Aorta (tissue), 5 donors: ENCODE measurements at regions not wholly inside any gene's neighbourhood (a gene's known extent, or its start where the extent isn't known, plus 50 kb on each side); places are given as distances from the start of the nearest gene placed in this dataset.
"Not testable (repeated sequence)": the region's sequence is repeated elsewhere in the genome, so short reads cannot be mapped to it uniquely, and the experiment has no call there.

ENCODE experiments used
- ATAC-seq: fragments of 200-7000 bp; cut with Tn5 transposase; one replicate; pipeline ENCODE4 v1.9.1; 2022; ENCODE audit warnings: moderate library complexity; ENCODE audit not compliant: low FRiP score
- DNase-seq, 2 donors: peaks; one replicate each; pipeline ENCODE4 v3.0.0-alpha.2; 2020
- H3K27ac ChIP-seq, 2 donors: one replicate each; pipeline ENCODE4 v1.5.1; 2013; ENCODE audit warnings: low read length in 2 of 2, mild to moderate bottlenecking in 2 of 2, moderate library complexity in 2 of 2, control low read depth in 1 of 2, inconsistent platforms in 1 of 2, low read depth in 1 of 2
- H3K27me3 ChIP-seq, 2 donors: one replicate each; pipeline ENCODE4 v1.6.1; 2013; ENCODE audit warnings: control low read depth in 1 of 2, low read length in 1 of 2, mild to moderate bottlenecking in 1 of 2, moderate library complexity in 1 of 2; ENCODE audit not compliant: insufficient read depth in 2 of 2, control insufficient read depth in 1 of 2
- H3K36me3 ChIP-seq, 2 donors: one replicate each; pipeline ENCODE4 v1.6.1; 2013; ENCODE audit warnings: control low read depth in 1 of 2, low read length in 1 of 2, mild to moderate bottlenecking in 1 of 2; ENCODE audit not compliant: insufficient read depth in 2 of 2, control insufficient read depth in 1 of 2
- H3K4me1 ChIP-seq, 2 donors: one replicate each; pipeline ENCODE4 v1.6.1; 2013; ENCODE audit warnings: low read length in 2 of 2, control low read depth in 1 of 2, mild to moderate bottlenecking in 1 of 2, moderate library complexity in 1 of 2; ENCODE audit not compliant: insufficient read depth in 2 of 2, control insufficient read depth in 1 of 2
- H3K4me3 ChIP-seq, 2 donors: one replicate each; pipeline ENCODE4 v1.5.1; 2013; ENCODE audit warnings: low read length in 2 of 2, control low read depth in 1 of 2, mild to moderate bottlenecking in 1 of 2
- H3K9me3 ChIP-seq: one replicate; pipeline ENCODE4 v1.6.1; 2013; ENCODE audit warnings: mild to moderate bottlenecking, low read length; ENCODE audit not compliant: control insufficient read depth
- WGBS, 2 donors: extraction: QIAGEN DNeasy Blood & Tissue Kit; methylation state at CpG; one replicate each; pipeline ENCODE4 v1.1.7; 2013; 5-methylcytosine and 5-hydroxymethylcytosine counted together
- intact Hi-C, 2 donors: fragments of 100-400 bp; cut with DNase I; formaldehyde crosslinking; loops; one replicate each; pipeline versions ENCODE4 v1.14.2 to v1.15.0; 2022
- donor health status: healthy with polysubstance abuse.
- donor health status: Bipolar disorder and iron deficiency.
- donor health status: DM: no; HTN: no; CAD: no.
- donor health status: DM: no; HTN: no; CAD: no.
- donor health status: DM: yes; HTN: yes; CAD: no.

- H3K4me1 ChIP-seq, H3K36me3 ChIP-seq, DNase-seq, H3K9me3 ChIP-seq, H3K27ac ChIP-seq, intact Hi-C loops, ATAC-seq, H3K27me3 ChIP-seq, H3K4me3 ChIP-seq: not testable (repeated sequence)
- WGBS, 2 donors = 80 to 83% methylated on average over 1 of the region's 1 CpG
Observed at GRCh38 chr11:10947935-10948334, 90.1 kb upstream of the ZBED5 start.

- H3K4me1 ChIP-seq = peaks cover 2 to 5% of the 10 kb centered on the region in 2 donors
- 85 to 95% methylated on average over 1 of the region's 1 CpG for WGBS, 2 donors
- no peak for ATAC-seq
- intact Hi-C loops = no loop called here
- no peaks in the 10 kb centered on the region for H3K36me3 ChIP-seq
- no peak overlapping the region for H3K27ac ChIP-seq
- DNase-seq = no peak
- no peaks in the 10 kb centered on the region for H3K27me3 ChIP-seq
- H3K9me3 ChIP-seq = no peaks in the 10 kb centered on the region
- H3K4me3 ChIP-seq = no peak overlapping the region
Observed at GRCh38 chr11:10946072-10946471, 88.2 kb upstream of the ZBED5 start.

GRCh38 chr11:10945196-10945595, 87.3 kb upstream of the ZBED5 start:
- no peak overlapping the region for H3K27ac ChIP-seq
- ATAC-seq (no peak), DNase-seq (no peak)
- intact Hi-C loops = no loop called here
- no peaks in the 10 kb centered on the region for H3K27me3 ChIP-seq
- H3K4me1 ChIP-seq = peaks cover 2 to 5% of the 10 kb centered on the region in 2 donors
- WGBS, 2 donors = 27% methylated on average over 2 of the region's 2 CpGs
- H3K4me3 ChIP-seq = no peak overlapping the region
- no peaks in the 10 kb centered on the region for H3K9me3 ChIP-seq
- H3K36me3 ChIP-seq = no peaks in the 10 kb centered on the region

- no peaks in the 10 kb centered on the region for H3K36me3 ChIP-seq
- H3K27me3 ChIP-seq = no peaks in the 10 kb centered on the region
- intact Hi-C loops = no loop called here
- WGBS, 2 donors = 76 to 89% methylated on average over 2 of the region's 2 CpGs
- no peak overlapping the region for H3K4me3 ChIP-seq
- H3K4me1 ChIP-seq = peaks cover 2 to 5% of the 10 kb centered on the region in 2 donors
- no peaks in the 10 kb centered on the region for H3K9me3 ChIP-seq
- DNase-seq = no peak
- no peak overlapping the region for H3K27ac ChIP-seq
- no peak for ATAC-seq
Observed at GRCh38 chr11:10943968-10944367, 86.1 kb upstream of the ZBED5 start.

GRCh38 chr11:10942620-10943019, 84.8 kb upstream of the ZBED5 start:
- WGBS, 2 donors = 22 to 28% methylated on average over 3 of the region's 3 CpGs
- Histone ChIP-seq H3K36me3 (no peaks in the 10 kb centered on the region), H3K27ac (no peak overlapping the region), H3K4me3 (no peak overlapping the region), H3K4me1 (peaks cover 2 to 5% of the 10 kb centered on the region in 2 donors), H3K27me3 (no peaks in the 10 kb centered on the region), H3K9me3 (no peaks in the 10 kb centered on the region)
- ATAC-seq = no peak
- intact Hi-C loops = no loop called here
- DNase-seq = no peak

GRCh38 chr11:10941871-10942270, 84.0 kb upstream of the ZBED5 start:
- peak overlapping the region in 1 of 2 donors; percentile 79 for H3K27ac ChIP-seq

GRCh38 chr11:10941414-10941813, 83.6 kb upstream of the ZBED5 start:
- intact Hi-C loops = no loop called here
- H3K27me3 ChIP-seq = no peaks in the 10 kb centered on the region
- WGBS, 2 donors = 0 to 4% methylated on average over 1 of the region's 1 CpG
- peaks cover 2 to 5% of the 10 kb centered on the region in 2 donors for H3K4me1 ChIP-seq
- no peak overlapping the region for H3K4me3 ChIP-seq
- no peaks in the 10 kb centered on the region for H3K36me3 ChIP-seq
- DNase-seq (no peak), ATAC-seq (no peak)
- H3K9me3 ChIP-seq = no peaks in the 10 kb centered on the region
- no peak overlapping the region for H3K27ac ChIP-seq

More at GRCh38 chr11:10941871-10942270, 84.0 kb upstream of the ZBED5 start:
- H3K9me3 ChIP-seq = no peaks in the 10 kb centered on the region
- H3K36me3 ChIP-seq = no peaks in the 10 kb centered on the region
- no peak overlapping the region for H3K4me3 ChIP-seq
- no peak for ATAC-seq
- intact Hi-C loops = no loop called here
- H3K4me1 ChIP-seq = peaks cover 2 to 5% of the 10 kb centered on the region in 2 donors
- no peak for DNase-seq
- 15 to 26% methylated on average over 1 of the region's 1 CpG for WGBS, 2 donors
- H3K27me3 ChIP-seq = no peaks in the 10 kb centered on the region

- H3K36me3 ChIP-seq = no peaks in the 10 kb centered on the region
- DNase-seq (no peak), ATAC-seq (no peak)
- H3K4me3 ChIP-seq = no peak overlapping the region
- H3K4me1 ChIP-seq = peaks cover 0 to 5% of the 10 kb centered on the region in 2 donors
- no peak overlapping the region for H3K27ac ChIP-seq
- 89 to 94% methylated on average over 5 of the region's 5 CpGs for WGBS, 2 donors
- intact Hi-C loops = loop anchor here in 1 of 2 donors (10.0 kb wide), 1 partner anchor 846 kb away; no protein-coding TSS in a partner anchor
- no peaks in the 10 kb centered on the region for H3K9me3 ChIP-seq
- no peaks in the 10 kb centered on the region for H3K27me3 ChIP-seq
Observed at GRCh38 chr11:10938650-10939387, 81.0 kb upstream of the ZBED5 start.

GRCh38 chr11:10938231-10938630, 80.4 kb upstream of the ZBED5 start:
- DNase-seq (peak in 1 of 2 donors; percentile 69), ATAC-seq (no peak)
- H3K9me3 ChIP-seq = no peaks in the 10 kb centered on the region
- no peak overlapping the region for H3K4me3 ChIP-seq
- peaks cover 0 to 5% of the 10 kb centered on the region in 2 donors for H3K4me1 ChIP-seq
- no peak overlapping the region for H3K27ac ChIP-seq
- H3K27me3 ChIP-seq = no peaks in the 10 kb centered on the region
- intact Hi-C loops = loop anchor here in 1 of 2 donors (10.0 kb wide), 1 partner anchor 847 kb away; no protein-coding TSS in a partner anchor
- no peaks in the 10 kb centered on the region for H3K36me3 ChIP-seq
- 96% methylated on average over 5 of the region's 5 CpGs for WGBS, 2 donors
